ENCODE measurements at regions not wholly inside any gene's neighbourhood (a gene's known extent, or its start where the extent isn't known, plus 50 kb on each side); places are given as distances from the start of the nearest gene placed in this dataset.

DNA sequence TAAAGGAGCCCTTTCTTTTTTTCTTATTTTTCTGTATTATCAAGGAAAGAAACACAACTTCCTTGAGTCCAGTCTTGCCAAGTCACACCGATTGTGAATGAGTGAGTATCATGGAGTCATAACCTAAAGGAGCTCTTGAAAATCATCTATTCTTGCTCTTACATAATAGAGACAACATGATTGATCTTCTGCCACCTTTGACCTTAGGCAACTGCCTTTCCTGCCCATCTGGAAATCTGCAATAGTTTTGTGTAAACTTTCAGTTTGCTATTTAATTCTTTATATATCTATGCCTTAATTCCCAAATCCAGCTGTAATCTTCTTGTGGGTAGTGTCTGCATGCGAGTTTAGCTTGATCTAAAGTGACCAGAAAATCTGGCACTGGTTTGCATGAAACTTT is 149.9 kb upstream of the FST start:
- no peak for DNase-seq (ENCODE audit: low read depth in 2 of 2)

DNA sequence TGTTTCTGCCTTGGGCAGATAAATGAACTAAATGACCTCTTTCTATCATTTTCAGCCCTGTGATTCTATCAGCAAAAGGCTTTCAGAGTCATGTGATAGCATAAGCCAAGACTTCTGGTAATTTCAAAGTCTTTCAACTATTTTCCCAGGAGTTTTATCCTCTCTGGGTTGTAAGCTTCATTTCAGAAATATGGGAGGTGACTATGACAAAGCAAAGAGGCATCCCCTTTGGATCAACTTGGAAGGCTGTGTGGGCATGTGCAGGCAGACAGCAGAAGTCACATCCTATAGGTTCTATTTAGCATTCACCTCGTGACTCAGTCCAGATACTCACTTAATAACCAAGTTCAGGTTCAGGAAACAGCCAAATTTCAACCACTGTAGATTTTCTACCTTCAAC is 149.0 kb upstream of the FST start:
- DNase-seq (ENCODE audit: low read depth in 2 of 2): peak; percentile 40 to 45

DNA sequence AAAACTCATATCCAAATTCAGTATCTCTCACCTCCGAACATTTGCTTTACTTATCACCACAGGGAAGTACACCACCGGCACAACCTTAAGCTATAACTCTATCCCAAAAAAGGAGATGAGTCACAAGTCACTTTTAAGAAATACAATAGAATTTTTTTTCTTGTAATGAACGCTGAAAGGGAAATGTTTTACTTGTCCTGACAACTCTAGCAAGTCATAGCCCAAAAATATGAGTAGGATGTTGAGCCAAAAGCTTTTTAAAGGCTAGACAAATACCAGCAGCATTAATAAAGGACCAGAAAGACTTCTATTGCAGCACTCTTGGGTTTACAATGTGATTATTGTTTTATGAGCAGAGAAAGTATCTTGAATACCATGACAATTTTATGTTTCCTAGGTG is 147.3 kb upstream of the FST start:
- DNase-seq (ENCODE audit: low read depth in 2 of 2): peak; percentile 47 to 55

DNA sequence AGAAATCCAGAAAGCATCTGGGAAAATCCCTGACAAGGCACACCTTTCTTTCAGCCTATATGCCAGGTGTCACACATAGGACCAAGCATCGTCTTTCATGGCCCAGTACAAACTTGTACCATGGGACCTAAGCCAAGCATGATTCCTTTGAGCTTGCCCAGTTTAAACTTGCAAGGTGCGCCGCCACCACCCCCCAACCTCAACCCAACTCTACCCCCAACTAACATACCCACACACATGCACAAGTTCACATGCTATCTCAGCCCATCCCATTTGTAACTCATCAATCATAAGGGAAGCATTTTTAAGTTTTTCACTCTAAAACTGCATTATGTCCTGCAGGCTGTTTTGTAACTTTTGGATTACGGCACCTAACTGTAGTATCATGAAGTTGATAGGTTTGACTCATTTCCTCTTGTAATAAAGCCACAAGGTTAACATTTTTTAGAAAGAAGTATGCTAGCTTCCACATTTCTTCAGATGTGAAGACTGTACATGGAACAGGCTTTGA is 145.9 kb upstream of the FST start:
- DNase-seq (ENCODE audit: low read depth in 2 of 2): peak; percentile 52 to 62

DNA sequence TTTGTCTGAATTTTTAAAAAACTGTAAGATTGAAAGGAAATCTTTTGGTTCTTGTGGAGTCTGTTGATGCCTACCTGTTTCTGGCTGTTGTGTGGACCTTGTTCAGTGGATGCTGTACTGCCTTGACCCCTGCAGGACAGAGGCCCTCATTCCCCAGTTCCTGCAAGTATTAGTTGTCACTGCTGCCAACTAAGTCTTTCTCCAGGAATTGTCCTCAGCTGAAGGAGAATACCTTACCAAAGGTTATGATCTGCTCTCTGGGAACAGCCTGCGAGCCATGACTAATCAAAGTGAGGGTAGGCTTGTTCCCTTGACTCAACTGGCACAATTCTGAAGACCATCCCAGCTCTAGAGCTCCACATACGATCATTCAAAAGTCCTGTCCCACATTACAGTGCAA is 145.3 kb upstream of the FST start:
- no peak for DNase-seq (ENCODE audit: low read depth in 2 of 2)

DNA sequence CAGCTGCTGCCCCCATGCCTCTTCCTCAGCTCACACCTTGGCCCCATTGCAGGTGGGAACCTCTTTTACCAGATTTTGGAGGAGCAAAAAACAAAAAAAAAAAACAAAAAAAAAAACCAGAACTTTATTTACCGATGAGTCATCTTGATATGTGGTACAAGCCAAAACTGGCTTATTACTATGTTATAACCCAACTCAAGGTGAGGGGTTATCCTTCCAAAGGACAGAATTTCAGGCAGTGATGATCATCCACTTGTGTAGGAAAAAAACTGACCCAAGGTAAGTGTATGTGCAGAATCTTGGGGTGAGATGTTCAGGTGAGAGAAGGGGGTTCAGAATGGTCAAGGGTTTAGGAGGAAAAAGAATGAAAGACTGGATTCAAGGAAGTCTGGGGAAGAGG is 142.6 kb upstream of the FST start:
- DNase-seq (ENCODE audit: low read depth in 2 of 2): no peak

DNA sequence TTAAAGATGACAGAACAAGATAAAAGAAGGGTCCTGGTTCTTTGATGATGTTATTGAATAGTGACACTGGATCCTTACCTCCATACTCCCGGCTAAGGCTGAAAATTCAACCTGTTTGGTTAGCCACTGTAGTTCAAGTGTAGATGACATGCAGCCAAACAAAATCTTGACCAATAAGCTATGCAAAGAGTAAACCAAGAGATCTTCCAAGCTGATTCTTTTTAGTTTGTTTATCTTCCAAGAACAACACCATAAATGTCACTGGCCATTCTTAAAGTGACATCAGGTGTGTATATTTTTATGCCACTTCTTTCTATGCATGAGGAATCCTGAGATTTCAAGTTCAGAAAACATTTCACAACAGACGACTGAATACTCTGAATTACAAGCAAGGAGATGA is 141.5 kb upstream of the FST start:
- DNase-seq (ENCODE audit: low read depth in 2 of 2): no peak

DNA sequence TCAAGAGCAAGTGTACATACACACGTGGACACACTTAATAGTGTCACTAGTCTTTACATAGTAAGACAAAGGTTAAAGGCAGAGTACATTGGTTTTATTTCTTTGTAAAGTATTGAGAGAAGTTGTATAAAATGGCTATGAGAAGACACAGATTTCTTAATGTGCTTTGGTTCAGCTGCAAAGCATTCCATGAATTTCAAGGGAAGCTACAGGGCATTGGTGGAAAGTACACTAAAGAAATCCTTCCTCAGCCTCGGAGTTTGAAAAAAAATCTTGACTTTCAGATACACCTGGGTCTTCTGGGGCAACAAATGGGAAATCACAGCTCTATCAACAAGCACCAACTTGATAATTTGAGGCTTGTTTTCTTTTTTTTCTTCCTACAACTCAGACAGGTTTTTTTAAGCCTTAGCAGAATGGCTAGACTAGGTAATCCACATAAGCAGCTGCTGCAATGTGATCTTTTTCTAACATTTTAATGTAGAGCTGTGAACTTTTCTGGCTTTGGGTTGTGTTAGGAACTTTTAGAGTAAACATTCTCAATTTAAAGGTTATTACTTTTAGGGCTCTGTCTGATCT is 140.4 kb upstream of the FST start:
- no peak for DNase-seq (ENCODE audit: low read depth in 2 of 2)

DNA sequence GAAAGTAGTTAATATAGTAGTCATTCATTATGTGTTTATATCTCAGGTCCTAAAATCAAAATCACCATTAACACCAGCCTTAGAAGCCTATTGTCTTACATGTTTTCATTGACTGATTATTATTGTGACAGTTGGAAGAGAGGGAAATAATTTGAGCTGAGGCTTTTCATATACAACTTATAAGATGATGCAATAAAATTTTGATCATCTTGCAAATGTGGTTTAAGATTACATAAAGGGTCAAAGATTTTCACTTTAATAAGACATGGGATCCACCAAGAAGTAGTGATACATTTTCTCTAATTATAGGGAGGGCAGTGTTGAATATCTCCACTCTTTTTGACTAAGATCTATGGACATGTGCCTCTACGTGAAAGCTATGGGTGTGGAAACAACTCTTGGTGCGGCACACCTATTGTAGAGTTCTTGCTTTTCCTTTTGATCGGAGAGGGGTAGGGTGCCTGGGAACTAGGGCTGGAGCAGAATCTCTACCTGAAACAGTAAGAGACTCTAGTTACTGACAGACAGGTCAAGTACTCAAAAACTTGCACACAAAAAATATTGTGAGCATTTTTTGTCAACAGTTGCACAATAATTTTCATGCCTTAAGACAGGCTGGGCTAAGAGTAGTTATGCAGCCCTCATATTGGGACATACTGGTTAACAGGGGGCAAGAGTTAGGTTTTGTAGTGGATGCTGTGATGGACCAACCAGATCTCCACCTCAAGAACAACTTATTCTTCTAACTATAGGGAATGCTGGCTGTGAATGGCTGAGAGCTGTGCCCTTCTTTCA is 139.3 kb upstream of the FST start:
- DNase-seq (ENCODE audit: low read depth in 2 of 2): no peak

DNA sequence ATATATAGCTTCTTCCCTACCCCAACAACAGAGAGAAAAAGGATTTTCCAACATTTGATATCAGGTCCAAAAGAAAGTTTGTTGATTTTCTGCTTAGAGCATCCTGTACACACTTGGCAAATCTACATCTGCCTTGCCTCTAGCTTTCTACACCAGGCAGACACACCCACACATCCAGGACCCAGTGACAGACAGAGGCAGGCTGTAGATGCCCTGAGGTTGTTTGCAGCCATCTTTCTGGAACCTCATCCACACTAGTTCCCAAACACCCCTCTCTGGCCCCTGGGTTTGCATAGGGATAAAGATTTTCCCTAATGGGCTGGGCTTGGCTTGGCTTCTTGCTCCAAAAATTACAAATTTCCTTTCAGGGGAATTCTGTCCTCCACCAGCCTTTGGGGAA is 138.2 kb upstream of the FST start:
- no peak for DNase-seq (ENCODE audit: low read depth in 2 of 2)

DNA sequence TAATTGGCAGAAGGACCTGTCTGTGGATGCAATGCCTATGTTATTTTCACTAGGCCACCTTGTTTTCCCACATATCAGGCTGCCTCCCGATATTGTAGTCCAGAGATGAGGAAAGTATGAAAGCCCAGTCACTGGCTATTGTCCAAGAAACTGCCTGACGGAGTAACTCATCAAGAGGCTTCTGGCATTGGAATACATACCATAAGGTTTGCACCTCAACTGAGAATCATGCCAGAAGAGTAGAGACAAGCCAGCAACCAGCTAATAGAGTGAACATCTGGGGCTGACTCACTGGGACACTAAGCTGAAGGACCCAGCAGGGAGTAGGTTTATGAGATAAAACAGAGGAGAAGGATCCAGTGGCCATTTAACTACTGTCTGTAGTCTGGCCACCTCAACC is 137.2 kb upstream of the FST start:
- DNase-seq (ENCODE audit: low read depth in 2 of 2): peak; percentile 99

DNA sequence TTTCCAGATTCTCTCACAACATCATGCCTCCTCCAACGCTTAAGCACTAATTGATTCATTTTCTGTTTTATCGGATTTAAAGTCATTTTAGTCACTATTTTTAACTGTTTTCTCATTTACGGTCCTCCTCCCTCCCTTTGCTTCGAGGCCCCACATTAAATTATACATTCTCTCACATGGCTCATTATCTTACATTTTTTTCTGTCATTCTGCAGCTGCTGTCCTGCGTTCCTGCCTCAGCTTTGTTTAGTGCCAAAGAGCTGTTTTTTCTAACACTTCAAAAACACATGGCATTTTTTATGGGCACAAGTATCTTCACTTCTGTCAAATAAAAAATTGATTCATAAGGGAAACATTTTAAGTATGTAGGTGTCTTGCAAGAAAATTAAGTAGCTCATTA is 130.1 kb upstream of the FST start:
- no peak for DNase-seq (ENCODE audit: low read depth in 2 of 2)

DNA sequence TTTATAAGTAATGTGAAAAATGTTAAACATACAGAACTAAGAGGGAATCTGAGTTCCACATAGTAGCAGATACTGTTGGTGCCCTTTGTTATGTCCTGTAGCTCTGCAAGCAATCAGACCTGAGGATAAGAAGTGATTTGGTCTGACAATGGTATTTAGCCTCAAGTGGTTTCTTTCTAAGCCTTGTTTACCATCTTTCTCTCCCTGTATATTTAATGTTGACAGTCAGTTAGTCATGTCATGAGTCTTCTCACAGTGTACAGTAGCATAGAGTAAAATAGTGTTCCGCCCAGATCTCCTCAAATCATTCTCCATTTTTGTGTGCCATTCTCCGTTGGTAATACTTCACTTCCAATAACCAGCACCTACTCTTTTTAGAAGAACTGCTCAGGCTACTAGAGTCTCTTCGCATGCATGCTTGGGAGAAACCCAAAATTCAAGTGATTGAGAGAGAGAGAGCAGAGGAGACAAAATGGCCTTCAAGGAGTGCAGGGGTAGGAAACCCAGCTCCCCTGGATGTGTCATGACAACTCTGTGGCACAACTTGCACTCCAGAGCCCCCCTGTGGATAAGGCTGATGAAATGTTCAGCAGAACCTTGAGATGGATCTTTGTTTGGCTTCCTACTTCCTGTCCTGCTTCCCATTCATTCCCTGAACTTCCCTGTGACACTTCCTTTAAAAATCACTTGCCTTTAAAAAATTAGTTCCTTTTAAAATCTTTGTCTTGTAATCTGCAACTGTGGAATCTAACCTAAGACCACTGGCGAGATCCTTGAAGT is 129.2 kb upstream of the FST start:
- DNase-seq (ENCODE audit: low read depth in 2 of 2): no peak

DNA sequence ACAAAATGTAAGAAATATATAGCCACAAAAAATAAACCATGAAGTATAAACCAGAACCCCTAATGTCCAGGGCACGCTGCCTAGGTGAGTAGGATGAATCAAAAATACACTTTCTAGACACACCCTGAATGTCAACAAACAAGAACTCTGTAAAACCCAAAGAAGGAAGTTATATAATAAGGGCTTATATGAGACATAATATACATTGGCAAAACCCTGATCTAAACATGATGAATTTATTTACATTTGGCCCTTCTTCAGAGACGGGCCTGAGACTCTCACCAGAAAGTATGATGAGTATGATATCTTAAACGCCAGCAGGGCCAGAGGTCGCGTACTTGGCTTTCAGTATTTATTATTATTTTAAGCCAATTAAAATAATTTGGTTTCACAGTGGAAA is 125.1 kb upstream of the FST start:
- DNase-seq (ENCODE audit: low read depth in 2 of 2): no peak

DNA sequence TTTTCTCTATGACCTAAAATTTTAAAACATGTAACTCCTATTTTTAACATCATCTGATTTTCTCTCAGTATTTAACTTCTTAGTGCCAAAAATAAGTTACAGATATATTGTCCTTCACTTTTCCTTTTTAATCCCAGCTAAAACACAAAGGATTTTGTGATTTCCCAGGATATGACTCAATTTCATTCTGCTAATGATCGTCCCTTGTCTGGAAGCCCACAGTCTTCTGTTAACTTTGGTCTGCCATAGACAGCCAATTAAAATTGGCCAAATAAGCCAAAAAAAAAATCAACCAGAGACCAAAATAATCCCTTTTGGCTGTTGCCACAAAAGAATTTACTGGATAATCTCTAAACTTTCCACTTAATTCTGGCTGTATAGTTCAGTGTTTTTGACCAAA is 124.5 kb upstream of the FST start:
- no peak for DNase-seq (ENCODE audit: low read depth in 2 of 2)

DNA sequence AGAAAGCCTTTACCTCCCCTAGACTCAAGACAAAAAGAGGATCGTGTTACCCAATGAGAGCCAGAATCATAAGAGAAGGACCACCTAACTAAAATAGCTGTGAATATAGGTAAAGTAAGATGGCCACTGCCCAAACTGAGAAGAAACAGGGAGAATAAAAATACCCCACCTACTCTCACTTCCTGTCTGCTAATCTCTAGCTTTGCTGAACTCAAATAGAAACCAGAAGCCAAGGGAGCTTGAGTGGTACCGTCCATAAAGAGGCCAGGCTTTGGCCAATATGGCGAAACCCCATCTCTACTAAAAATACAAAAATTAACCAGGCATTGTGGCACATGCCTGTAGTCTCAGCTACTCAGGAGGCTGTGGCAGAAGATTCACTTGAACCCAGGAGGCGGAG is 123.0 kb upstream of the FST start:
- DNase-seq (ENCODE audit: low read depth in 2 of 2): no peak

DNA sequence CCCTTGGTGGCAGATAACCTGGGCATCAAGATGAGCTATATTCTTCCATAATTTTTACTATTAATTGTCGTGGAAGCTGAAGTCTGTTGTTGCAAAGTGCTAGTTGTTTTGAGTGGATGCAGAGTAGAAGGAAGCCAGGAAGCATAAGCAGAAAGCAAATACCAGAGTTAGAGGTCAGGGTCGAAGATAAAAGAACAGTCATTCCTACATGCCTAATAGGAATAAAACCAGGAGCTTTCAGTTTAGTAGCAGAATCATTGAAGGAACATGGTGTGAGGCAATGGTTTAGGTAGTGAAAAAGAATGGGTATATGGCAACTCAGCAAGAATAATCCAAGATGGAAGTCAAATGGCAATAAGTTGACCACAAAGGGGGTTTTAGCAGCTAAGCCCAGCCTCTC is 121.6 kb upstream of the FST start:
- DNase-seq (ENCODE audit: low read depth in 2 of 2): no peak

DNA sequence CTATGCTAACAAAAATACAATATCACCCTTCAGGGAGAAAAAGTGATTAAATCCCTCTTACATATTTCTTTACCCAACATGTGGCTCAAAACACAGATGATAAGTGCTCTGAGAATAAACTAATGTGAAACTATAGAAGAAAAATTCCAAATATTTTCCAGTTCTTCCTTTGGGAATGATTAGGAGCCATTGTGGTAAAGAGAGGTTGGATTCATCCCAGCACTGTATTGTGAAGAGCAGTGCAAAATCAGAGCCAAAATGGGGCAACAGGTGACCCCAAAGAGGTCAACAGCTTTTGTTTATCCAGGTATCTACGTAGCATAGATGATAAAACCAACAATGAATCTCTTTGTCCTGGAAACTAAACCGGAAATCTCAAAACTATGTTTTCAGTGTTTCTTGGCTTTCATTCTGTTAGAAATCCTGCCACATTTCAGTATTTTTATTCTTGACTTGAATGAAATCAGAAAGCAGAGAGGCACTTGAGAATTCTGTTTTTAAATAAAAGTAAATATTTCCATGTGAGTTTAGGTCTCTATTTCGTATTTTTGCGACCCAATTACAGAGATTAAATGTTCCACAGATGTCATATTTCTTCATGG is 120.4 kb upstream of the FST start:
- peak in 1 of 2 experiments; percentile 40 for DNase-seq (ENCODE audit: low read depth in 2 of 2)

DNA sequence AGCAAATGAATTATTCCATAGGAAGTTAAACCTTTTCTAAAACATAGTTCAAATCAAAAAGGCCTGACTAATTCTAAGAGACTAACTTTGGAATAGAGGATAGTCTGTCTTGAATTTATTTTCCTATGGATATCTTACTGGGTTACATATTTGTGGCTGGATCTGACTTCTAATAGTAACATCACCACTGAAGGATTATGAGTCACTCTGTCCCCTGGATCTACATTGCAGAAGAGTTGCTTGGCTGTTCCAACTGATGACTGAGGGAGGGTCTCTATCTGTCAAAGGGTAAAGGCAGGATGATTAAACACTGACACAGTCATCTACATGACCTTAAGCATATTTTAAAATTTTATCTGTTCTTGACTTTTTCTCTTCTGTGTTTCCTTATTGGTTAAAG is 119.6 kb upstream of the FST start:
- peak; percentile 86 to 87 for DNase-seq (ENCODE audit: low read depth in 2 of 2)

DNA sequence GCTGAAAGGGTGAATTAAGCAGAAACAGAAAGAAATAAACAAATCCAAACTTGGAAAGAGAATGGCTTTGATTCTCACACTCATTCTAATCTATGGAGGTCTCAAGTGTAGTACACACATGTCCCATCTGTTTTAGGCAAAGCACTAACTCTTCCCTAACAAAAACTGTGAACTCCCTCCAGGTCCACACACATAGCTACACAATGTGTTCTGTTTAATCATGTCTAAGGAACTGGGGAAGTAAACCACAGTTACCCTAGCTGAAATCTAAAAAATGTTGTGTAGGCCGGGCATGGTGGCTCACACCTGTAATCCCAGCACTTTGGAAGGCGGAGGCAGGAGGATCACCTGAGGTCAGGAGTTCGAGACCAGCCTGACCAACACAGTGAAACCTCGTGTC is 118.7 kb upstream of the FST start:
- no peak for DNase-seq (ENCODE audit: low read depth in 2 of 2)

DNA sequence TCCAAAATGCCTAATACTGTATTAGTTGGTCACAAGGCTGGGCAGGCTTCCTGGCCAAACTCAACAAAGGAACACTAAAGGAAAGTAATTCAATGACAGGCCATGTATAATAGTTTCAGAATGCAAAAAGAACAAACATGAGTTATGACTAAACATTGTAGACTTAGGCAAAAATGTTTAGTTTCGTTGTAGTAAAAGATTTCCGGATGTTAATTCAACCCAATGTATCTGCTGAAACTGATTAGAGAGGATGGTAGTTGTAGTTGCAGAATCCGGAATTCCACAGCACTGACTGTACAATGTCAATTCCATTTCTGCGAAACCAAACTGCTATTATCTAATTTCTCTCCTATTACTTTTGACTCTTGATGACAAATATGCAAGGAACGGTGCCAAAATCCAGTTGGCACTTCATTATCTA is 117.9 kb upstream of the FST start:
- DNase-seq (ENCODE audit: low read depth in 2 of 2): peak; percentile 99

DNA sequence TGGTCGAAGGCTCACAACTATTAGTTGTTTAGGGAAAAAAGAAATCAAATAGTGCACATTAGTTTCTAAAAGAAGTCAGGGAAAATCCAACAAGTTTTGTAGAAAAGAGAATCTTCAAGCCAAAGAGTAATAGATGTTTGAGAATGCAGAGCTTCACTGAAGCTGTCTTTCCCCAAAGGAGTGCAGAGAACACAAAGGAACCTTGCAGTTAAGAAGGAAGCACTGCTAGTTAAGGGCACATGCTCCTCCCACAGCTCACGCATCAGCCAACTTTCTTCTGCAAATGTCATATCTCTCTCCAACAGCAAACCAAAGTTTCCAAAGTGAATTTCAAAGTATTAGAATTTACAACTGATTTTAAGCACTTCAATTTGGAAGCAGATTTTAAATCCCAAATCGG is 116.4 kb upstream of the FST start:
- no peak for DNase-seq (ENCODE audit: low read depth in 2 of 2)

Measured in fibroblast of skin of left biceps (primary cell).